AG09309 (cell line): ENCODE measurements at regions not wholly inside any gene's neighbourhood (a gene's known extent, or its start where the extent isn't known, plus 50 kb on each side); places are given as distances from the start of the nearest gene placed in this dataset.

ENCODE experiments used
- DNase-seq: peaks from one replicate; pipeline ENCODE4 v3.0.0-alpha.2; 2010; ENCODE audit warnings: low read depth
- H3K4me3 ChIP-seq: 2 replicates; pipeline ENCODE4 v1.5.1; 2011; ENCODE audit warnings: mild to moderate bottlenecking, low read depth, low read length, moderate library complexity; ENCODE audit not compliant: control insufficient read depth
- CTCF ChIP-seq: IDR thresholded peaks from 2 replicates; pipeline ENCODE4 v1.5.1; 2011; ENCODE audit warnings: mild to moderate bottlenecking, low read depth, low read length, inconsistent platforms; ENCODE audit not compliant: insufficient read depth, control insufficient read depth; ENCODE audit errors: missing control alignments

GRCh38 chr13:22138947-22139346 is 468.1 kb downstream of the FGF9 start:
- no peak overlapping the region for H3K4me3 ChIP-seq
- TF ChIP-seq CTCF = no peak
- DNase-seq = no peak

GRCh38 chr13:22141716-22142115 is 470.8 kb downstream of the FGF9 start:
- H3K4me3 ChIP-seq = no peak overlapping the region
- no peak for DNase-seq
- no peak for TF ChIP-seq CTCF

GRCh38 chr13:22143671-22144070 is 472.8 kb downstream of the FGF9 start:
- no peak for DNase-seq
- H3K4me3 ChIP-seq = no peak overlapping the region
- TF ChIP-seq CTCF = no peak

GRCh38 chr13:22144806-22145205 is 473.9 kb downstream of the FGF9 start:
- H3K4me3 ChIP-seq = no peak overlapping the region
- TF ChIP-seq CTCF = no peak
- DNase-seq = no peak

- no peak overlapping the region for H3K4me3 ChIP-seq
- TF ChIP-seq CTCF = no peak
- DNase-seq = no peak
These were observed 477.3 kb downstream of the FGF9 start for GRCh38 chr13:22148187-22148586.

GRCh38 chr13:22152751-22153150 is 481.9 kb downstream of the FGF9 start:
- no peak for DNase-seq
- H3K4me3 ChIP-seq = no peak overlapping the region
- no peak for TF ChIP-seq CTCF

GRCh38 chr13:22154041-22154440 is 483.2 kb downstream of the FGF9 start:
- H3K4me3 ChIP-seq = no peak overlapping the region
- DNase-seq = no peak
- no peak for TF ChIP-seq CTCF
